ENCODE measurements at regions not wholly inside any gene's neighbourhood (a gene's known extent, or its start where the extent isn't known, plus 50 kb on each side); places are given as distances from the start of the nearest gene placed in this dataset.

- Histone ChIP-seq H3K4me3 (ENCODE audit: control insufficient read depth in 1 of 2, extremely low read depth in 1 of 2, low read length in 1 of 2) (no peak overlapping the region), H3K36me3 (ENCODE audit: control insufficient read depth in 2 of 2, extremely low read depth in 1 of 2, insufficient read depth in 1 of 2, low read length in 1 of 2) (no peaks in the 10 kb centered on the region), H3K9me3 (no peaks in the 10 kb centered on the region), H3K27me3 (replicated peaks in 1 of 2; ENCODE audit: control insufficient read depth in 2 of 2, extremely low read depth in 1 of 2, insufficient read depth in 2 of 2, low read length in 1 of 2) (peaks cover 7 to 14% of the 10 kb centered on the region in 2 experiments), H3K4me1 (ENCODE audit: control insufficient read depth in 1 of 2, extremely low read depth in 1 of 2, insufficient read depth in 2 of 2, low read length in 2 of 2) (no peaks in the 10 kb centered on the region), H3K27ac (ENCODE audit: low read length) (no peak overlapping the region)
- no peaks in the 10 kb centered on the region for H3K4me1 Mint-ChIP-seq
- CTCF ChIA-PET: interaction anchor here in 1 of 2 donors (0.6 kb wide), 1 partner anchor 717 kb away, joined by 3 read pairs; no protein-coding TSS in a partner anchor
- no peak overlapping the region for H3K4me3 Mint-ChIP-seq
- ATAC-seq (replicated peaks in 1 of 4) (no peak), DNase-seq (no peak)
- WGBS (ENCODE audit: insufficient coverage): 84% methylated on average over 6 of the region's 9 CpGs
- H3K27me3 Mint-ChIP-seq: peaks cover 6 to 24% of the 10 kb centered on the region in 2 donors
- POLR2A ChIA-PET: no interaction called here
- H3K9me3 Mint-ChIP-seq: peaks cover 0 to 8% (median 4%) of the 10 kb centered on the region in 3 donors
- H3K36me3 Mint-ChIP-seq: no peaks in the 10 kb centered on the region
- no peak overlapping the region for H3K27ac Mint-ChIP-seq
Observed at GRCh38 chr18:78812067-78812466, 167.6 kb upstream of the SALL3 start.

GRCh38 chr18:78813156-78813555 lies 166.5 kb upstream of the SALL3 start:
- CTCF ChIA-PET: no interaction called here
- H3K27ac Mint-ChIP-seq: no peak overlapping the region

GRCh38 chr18:78813936-78814710 lies 165.5 kb upstream of the SALL3 start:
- DNase-seq (no peak), ATAC-seq (replicated peaks in 1 of 4) (no peak)
- no peaks in the 10 kb centered on the region for H3K36me3 Mint-ChIP-seq
- H3K36me3 ChIP-seq (ENCODE audit: control insufficient read depth in 2 of 2, extremely low read depth in 1 of 2, insufficient read depth in 1 of 2, low read length in 1 of 2): no peaks in the 10 kb centered on the region
- no peak overlapping the region for H3K4me3 Mint-ChIP-seq
- ChIA-PET POLR2A (no interaction called here), CTCF (no interaction called here)
- H3K4me1 ChIP-seq (ENCODE audit: control insufficient read depth in 1 of 2, extremely low read depth in 1 of 2, insufficient read depth in 2 of 2, low read length in 2 of 2): no peaks in the 10 kb centered on the region
- no peaks in the 10 kb centered on the region for H3K4me1 Mint-ChIP-seq
- peaks cover 11 to 24% of the 10 kb centered on the region in 2 donors for H3K27me3 Mint-ChIP-seq
- H3K27ac Mint-ChIP-seq: no peak overlapping the region
- peaks cover 7 to 25% of the 10 kb centered on the region in 2 experiments for H3K27me3 ChIP-seq (replicated peaks in 1 of 2; ENCODE audit: control insufficient read depth in 2 of 2, extremely low read depth in 1 of 2, insufficient read depth in 2 of 2, low read length in 1 of 2)
- H3K27ac ChIP-seq (ENCODE audit: low read length): no peak overlapping the region
- 22% methylated on average over 13 of the region's 24 CpGs for WGBS (ENCODE audit: insufficient coverage)
- no peaks in the 10 kb centered on the region for H3K9me3 ChIP-seq
- H3K4me3 ChIP-seq (ENCODE audit: control insufficient read depth in 1 of 2, extremely low read depth in 1 of 2, low read length in 1 of 2): no peak overlapping the region
- peaks cover 0 to 8% (median 4%) of the 10 kb centered on the region in 3 donors for H3K9me3 Mint-ChIP-seq

More at GRCh38 chr18:78813156-78813555, 166.5 kb upstream of the SALL3 start:
- Histone ChIP-seq H3K4me1 (ENCODE audit: control insufficient read depth in 1 of 2, extremely low read depth in 1 of 2, insufficient read depth in 2 of 2, low read length in 2 of 2) (no peaks in the 10 kb centered on the region), H3K27me3 (replicated peaks in 1 of 2; ENCODE audit: control insufficient read depth in 2 of 2, extremely low read depth in 1 of 2, insufficient read depth in 2 of 2, low read length in 1 of 2) (peaks cover 7 to 16% of the 10 kb centered on the region in 2 experiments), H3K4me3 (ENCODE audit: control insufficient read depth in 1 of 2, extremely low read depth in 1 of 2, low read length in 1 of 2) (no peak overlapping the region), H3K9me3 (no peaks in the 10 kb centered on the region), H3K27ac (ENCODE audit: low read length) (no peak overlapping the region), H3K36me3 (ENCODE audit: control insufficient read depth in 2 of 2, extremely low read depth in 1 of 2, insufficient read depth in 1 of 2, low read length in 1 of 2) (no peaks in the 10 kb centered on the region)
- no peak for ATAC-seq (replicated peaks in 1 of 4)
- POLR2A ChIA-PET: no interaction called here
- no peak overlapping the region for H3K4me3 Mint-ChIP-seq
- no peaks in the 10 kb centered on the region for H3K4me1 Mint-ChIP-seq
- DNase-seq: no peak
- no peaks in the 10 kb centered on the region for H3K36me3 Mint-ChIP-seq
- 80% methylated on average over 14 of the region's 18 CpGs for WGBS (ENCODE audit: insufficient coverage)
- H3K27me3 Mint-ChIP-seq: peaks cover 6 to 24% of the 10 kb centered on the region in 2 donors
- peaks cover 0 to 8% (median 4%) of the 10 kb centered on the region in 3 donors for H3K9me3 Mint-ChIP-seq

DNA sequence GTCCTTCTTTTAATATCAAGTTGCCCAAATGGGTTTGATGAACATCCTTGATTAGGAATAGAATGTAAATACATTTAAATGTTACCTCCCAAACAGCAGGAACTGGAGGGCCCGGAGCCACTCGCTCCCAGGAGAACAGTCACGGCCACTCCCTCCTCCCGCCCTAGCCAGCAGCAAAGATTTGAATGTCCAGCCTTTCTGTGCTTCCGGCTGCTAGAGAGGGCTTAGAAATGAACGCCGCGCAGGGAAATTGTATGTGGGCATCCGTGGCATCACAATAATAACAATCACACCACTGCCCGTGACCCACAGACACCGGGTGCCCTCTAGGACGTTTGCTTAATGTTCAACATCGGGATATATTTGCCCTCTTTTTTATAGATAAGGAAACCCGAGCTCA lies 164.9 kb upstream of the SALL3 start:
- peaks cover 7 to 25% of the 10 kb centered on the region in 2 experiments for H3K27me3 ChIP-seq (replicated peaks in 1 of 2; ENCODE audit: control insufficient read depth in 2 of 2, extremely low read depth in 1 of 2, insufficient read depth in 2 of 2, low read length in 1 of 2)
- POLR2A ChIA-PET: no interaction called here
- DNase-seq (no peak), ATAC-seq (replicated peaks in 1 of 4) (no peak)
- H3K4me3 Mint-ChIP-seq: no peak overlapping the region
- no peak overlapping the region for H3K27ac Mint-ChIP-seq
- CTCF ChIA-PET: no interaction called here
- H3K27ac ChIP-seq (ENCODE audit: low read length): no peak overlapping the region
- no peaks in the 10 kb centered on the region for H3K4me1 Mint-ChIP-seq
- no peaks in the 10 kb centered on the region for H3K9me3 ChIP-seq
- peaks cover 0 to 4% (median 4%) of the 10 kb centered on the region in 3 donors for H3K9me3 Mint-ChIP-seq
- H3K4me1 ChIP-seq (ENCODE audit: control insufficient read depth in 1 of 2, extremely low read depth in 1 of 2, insufficient read depth in 2 of 2, low read length in 2 of 2): no peaks in the 10 kb centered on the region
- no peak overlapping the region for H3K4me3 ChIP-seq (ENCODE audit: control insufficient read depth in 1 of 2, extremely low read depth in 1 of 2, low read length in 1 of 2)
- H3K36me3 Mint-ChIP-seq: no peaks in the 10 kb centered on the region
- H3K36me3 ChIP-seq (ENCODE audit: control insufficient read depth in 2 of 2, extremely low read depth in 1 of 2, insufficient read depth in 1 of 2, low read length in 1 of 2): no peaks in the 10 kb centered on the region
- 69% methylated on average over 9 of the region's 14 CpGs for WGBS (ENCODE audit: insufficient coverage)
- H3K27me3 Mint-ChIP-seq: peaks cover 11 to 24% of the 10 kb centered on the region in 2 donors

- Mint-ChIP-seq H3K9me3 (no peaks in the 10 kb centered on the region), H3K27me3 (peaks cover 11 to 24% of the 10 kb centered on the region in 2 donors), H3K4me1 (no peaks in the 10 kb centered on the region), H3K4me3 (no peak overlapping the region), H3K36me3 (no peaks in the 10 kb centered on the region), H3K27ac (no peak overlapping the region)
- ATAC-seq (replicated peaks in 1 of 4): no peak
- Histone ChIP-seq H3K27ac (ENCODE audit: low read length) (no peak overlapping the region), H3K27me3 (replicated peaks in 1 of 2; ENCODE audit: control insufficient read depth in 2 of 2, extremely low read depth in 1 of 2, insufficient read depth in 2 of 2, low read length in 1 of 2) (peaks cover 7 to 30% of the 10 kb centered on the region in 2 experiments), H3K4me3 (ENCODE audit: control insufficient read depth in 1 of 2, extremely low read depth in 1 of 2, low read length in 1 of 2) (no peak overlapping the region), H3K9me3 (no peaks in the 10 kb centered on the region), H3K36me3 (ENCODE audit: control insufficient read depth in 2 of 2, extremely low read depth in 1 of 2, insufficient read depth in 1 of 2, low read length in 1 of 2) (no peaks in the 10 kb centered on the region), H3K4me1 (ENCODE audit: control insufficient read depth in 1 of 2, extremely low read depth in 1 of 2, insufficient read depth in 2 of 2, low read length in 2 of 2) (no peaks in the 10 kb centered on the region)
- POLR2A ChIA-PET: no interaction called here
- no peak for DNase-seq
- CTCF ChIA-PET: no interaction called here
- WGBS (ENCODE audit: insufficient coverage): 93% methylated on average over 14 of the region's 15 CpGs
Observed at GRCh38 chr18:78816114-78816513, 163.5 kb upstream of the SALL3 start.

DNA sequence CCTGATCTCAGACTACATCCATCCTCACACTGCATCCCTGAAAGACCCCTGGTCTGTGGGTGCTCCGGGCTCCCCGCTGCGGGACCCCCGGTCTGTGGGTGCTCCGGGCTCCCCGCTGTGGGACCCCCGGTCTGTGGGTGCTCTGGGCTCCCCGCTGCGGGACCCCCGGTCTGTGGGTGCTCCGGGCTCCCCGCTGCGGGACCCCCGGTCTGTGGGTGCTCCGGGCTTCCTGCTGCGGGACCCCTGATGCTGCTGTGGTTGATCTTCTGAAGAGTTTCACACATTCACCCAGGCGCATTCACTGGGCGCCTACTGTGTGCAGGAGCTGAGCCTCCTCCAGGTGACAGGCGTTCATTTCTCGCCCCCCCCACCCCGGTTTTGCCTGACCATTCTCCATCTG lies 162.7 kb upstream of the SALL3 start:
- POLR2A ChIA-PET: no interaction called here

More for the DNA sequence above, 162.7 kb upstream of the SALL3 start:
- WGBS (ENCODE audit: insufficient coverage): 96% methylated on average over 4 of the region's 21 CpGs
- peaks cover 11 to 24% of the 10 kb centered on the region in 2 donors for H3K27me3 Mint-ChIP-seq
- no peaks in the 10 kb centered on the region for H3K9me3 ChIP-seq
- H3K27ac ChIP-seq (ENCODE audit: low read length): no peak overlapping the region
- H3K27me3 ChIP-seq (replicated peaks in 1 of 2; ENCODE audit: control insufficient read depth in 2 of 2, extremely low read depth in 1 of 2, insufficient read depth in 2 of 2, low read length in 1 of 2): peaks cover 7 to 32% of the 10 kb centered on the region in 2 experiments
- ATAC-seq (replicated peaks in 1 of 4) (no peak), DNase-seq (no peak)
- no peaks in the 10 kb centered on the region for H3K36me3 ChIP-seq (ENCODE audit: control insufficient read depth in 2 of 2, extremely low read depth in 1 of 2, insufficient read depth in 1 of 2, low read length in 1 of 2)
- no peak overlapping the region for H3K4me3 Mint-ChIP-seq
- no peaks in the 10 kb centered on the region for H3K4me1 ChIP-seq (ENCODE audit: control insufficient read depth in 1 of 2, extremely low read depth in 1 of 2, insufficient read depth in 2 of 2, low read length in 2 of 2)
- H3K27ac Mint-ChIP-seq: no peak overlapping the region
- CTCF ChIA-PET: no interaction called here
- no peaks in the 10 kb centered on the region for H3K4me1 Mint-ChIP-seq
- H3K9me3 Mint-ChIP-seq: no peaks in the 10 kb centered on the region
- no peaks in the 10 kb centered on the region for H3K36me3 Mint-ChIP-seq
- no peak overlapping the region for H3K4me3 ChIP-seq (ENCODE audit: control insufficient read depth in 1 of 2, extremely low read depth in 1 of 2, low read length in 1 of 2)
